ENCODE measurements at regions not wholly inside any gene's neighbourhood (a gene's known extent, or its start where the extent isn't known, plus 50 kb on each side); places are given as distances from the start of the nearest gene placed in this dataset.

- TF ChIP-seq CTCF (IDR thresholded peaks at IDR 0.05), result no peak
- Histone ChIP-seq H3K27me3 (replicated peaks; ENCODE audit: insufficient read depth) (no peaks in the 10 kb centered on the region), H3K36me3 (no peaks in the 10 kb centered on the region), H3K4me1 (ENCODE audit: control insufficient read depth in 1 of 2, low read depth in 2 of 2) (no peaks in the 10 kb centered on the region), H3K9me3 (no peaks in the 10 kb centered on the region), H3K27ac (no peak overlapping the region), H3K4me3 (no peak overlapping the region)
- ATAC-seq (ENCODE audit: insufficient number of reproducible peaks, low FRiP score, low read depth) (no peak), DNase-seq (ENCODE audit: low spot score) (no peak)
Observed at GRCh38 chr5:87827539-87827938, 414.8 kb upstream of the CCNH start.

GRCh38 chr5:87826507-87826906, 413.8 kb upstream of the CCNH start:
- Histone ChIP-seq H3K4me1 (ENCODE audit: control insufficient read depth in 1 of 2, low read depth in 2 of 2) (no peaks in the 10 kb centered on the region), H3K9me3 (no peaks in the 10 kb centered on the region), H3K27me3 (replicated peaks; ENCODE audit: insufficient read depth) (no peaks in the 10 kb centered on the region), H3K4me3 (no peak overlapping the region), H3K27ac (no peak overlapping the region), H3K36me3 (no peaks in the 10 kb centered on the region)
- no peak for DNase-seq (ENCODE audit: low spot score)
- no peak for ATAC-seq (ENCODE audit: insufficient number of reproducible peaks, low FRiP score, low read depth)
- TF ChIP-seq CTCF (IDR thresholded peaks at IDR 0.05), result no peak

- Histone ChIP-seq H3K4me3 (no peak overlapping the region), H3K4me1 (ENCODE audit: control insufficient read depth in 1 of 2, low read depth in 2 of 2) (no peaks in the 10 kb centered on the region), H3K27ac (no peak overlapping the region), H3K27me3 (replicated peaks; ENCODE audit: insufficient read depth) (no peaks in the 10 kb centered on the region), H3K9me3 (no peaks in the 10 kb centered on the region), H3K36me3 (no peaks in the 10 kb centered on the region)
- DNase-seq (ENCODE audit: low spot score) (no peak), ATAC-seq (ENCODE audit: insufficient number of reproducible peaks, low FRiP score, low read depth) (no peak)
- no peak for TF ChIP-seq CTCF (IDR thresholded peaks at IDR 0.05)
Observed at GRCh38 chr5:87825583-87825982, 412.9 kb upstream of the CCNH start.

GRCh38 chr5:87807783-87808182, 395.1 kb upstream of the CCNH start:
- DNase-seq (ENCODE audit: low spot score) (no peak), ATAC-seq (ENCODE audit: insufficient number of reproducible peaks, low FRiP score, low read depth) (no peak)
- Histone ChIP-seq H3K27me3 (replicated peaks; ENCODE audit: insufficient read depth) (no peaks in the 10 kb centered on the region), H3K4me3 (no peak overlapping the region), H3K9me3 (no peaks in the 10 kb centered on the region), H3K4me1 (ENCODE audit: control insufficient read depth in 1 of 2, low read depth in 2 of 2) (no peaks in the 10 kb centered on the region), H3K36me3 (no peaks in the 10 kb centered on the region), H3K27ac (no peak overlapping the region)
- no peak for TF ChIP-seq CTCF (IDR thresholded peaks at IDR 0.05)

GRCh38 chr5:87803352-87803751, 390.6 kb upstream of the CCNH start:
- no peak overlapping the region for H3K27ac ChIP-seq
- H3K27me3 ChIP-seq (replicated peaks; ENCODE audit: insufficient read depth), result no peaks in the 10 kb centered on the region
- no peaks in the 10 kb centered on the region for H3K36me3 ChIP-seq
- H3K9me3 ChIP-seq, result no peaks in the 10 kb centered on the region
- H3K4me3 ChIP-seq, result no peak overlapping the region
- no peak for DNase-seq (ENCODE audit: low spot score)
- H3K4me1 ChIP-seq (ENCODE audit: control insufficient read depth in 1 of 2, low read depth in 2 of 2), result no peaks in the 10 kb centered on the region
- no peak for TF ChIP-seq CTCF (IDR thresholded peaks at IDR 0.05)
- no peak for ATAC-seq (ENCODE audit: insufficient number of reproducible peaks, low FRiP score, low read depth)

All from thoracic aorta (tissue), 2 donors.